ENCODE measurements at regions not wholly inside any gene's neighbourhood (a gene's known extent, or its start where the extent isn't known, plus 50 kb on each side); places are given as distances from the start of the nearest gene placed in this dataset.

DNA sequence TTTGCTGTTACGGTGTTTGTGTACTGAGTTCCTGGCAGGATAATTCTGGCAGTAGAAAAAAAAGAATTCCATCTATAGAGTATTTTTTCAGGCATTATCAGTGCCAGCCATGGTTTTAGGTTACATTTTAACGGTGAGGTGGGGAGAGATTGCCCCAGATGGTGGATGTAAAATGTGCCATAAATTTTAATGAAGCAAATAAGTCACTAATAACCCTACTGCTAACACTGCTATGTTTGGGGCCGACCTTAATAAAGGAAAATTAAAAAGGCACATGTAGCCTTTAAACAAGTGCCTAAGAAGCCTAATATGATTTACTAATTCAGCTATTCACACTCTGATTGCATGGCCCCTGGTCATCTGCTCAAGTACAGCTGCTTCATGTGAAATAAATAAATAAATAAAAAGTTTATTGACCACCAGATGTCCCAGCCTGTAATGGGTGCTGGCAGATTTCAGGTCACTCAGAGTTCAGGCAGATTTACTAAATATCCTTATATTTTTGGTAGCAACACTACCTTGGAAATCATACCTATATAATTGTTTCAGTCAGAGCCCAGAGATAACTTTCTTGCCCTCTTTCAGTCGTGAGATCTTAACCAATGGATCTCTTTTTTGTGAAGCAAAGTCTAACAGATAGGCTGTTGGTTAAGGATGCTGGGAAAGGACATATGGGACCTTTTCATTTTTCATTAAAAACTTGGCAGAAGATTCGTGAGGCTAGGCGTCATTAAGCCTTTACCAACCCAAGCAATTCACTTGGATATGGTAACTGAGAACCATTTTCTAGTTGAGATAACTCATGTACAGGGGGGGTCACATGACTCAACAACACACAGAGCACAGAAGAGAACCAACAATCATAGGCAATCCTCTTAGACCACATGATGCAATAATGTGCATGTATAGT, 495.0 kb upstream of the NRSN1 start:
- 63 to 72% methylated on average over 6 of the region's 6 CpGs for WGBS, 2 donors
- Histone ChIP-seq H3K27me3 (no peaks in the 10 kb centered on the region), H3K9me3 (no peaks in the 10 kb centered on the region), H3K4me3 (no peak overlapping the region), H3K27ac (no peak overlapping the region), H3K4me1 (no peaks in the 10 kb centered on the region), H3K36me3 (no peaks in the 10 kb centered on the region)
- no peak for DNase-seq
- TF ChIP-seq, protein P1, sequence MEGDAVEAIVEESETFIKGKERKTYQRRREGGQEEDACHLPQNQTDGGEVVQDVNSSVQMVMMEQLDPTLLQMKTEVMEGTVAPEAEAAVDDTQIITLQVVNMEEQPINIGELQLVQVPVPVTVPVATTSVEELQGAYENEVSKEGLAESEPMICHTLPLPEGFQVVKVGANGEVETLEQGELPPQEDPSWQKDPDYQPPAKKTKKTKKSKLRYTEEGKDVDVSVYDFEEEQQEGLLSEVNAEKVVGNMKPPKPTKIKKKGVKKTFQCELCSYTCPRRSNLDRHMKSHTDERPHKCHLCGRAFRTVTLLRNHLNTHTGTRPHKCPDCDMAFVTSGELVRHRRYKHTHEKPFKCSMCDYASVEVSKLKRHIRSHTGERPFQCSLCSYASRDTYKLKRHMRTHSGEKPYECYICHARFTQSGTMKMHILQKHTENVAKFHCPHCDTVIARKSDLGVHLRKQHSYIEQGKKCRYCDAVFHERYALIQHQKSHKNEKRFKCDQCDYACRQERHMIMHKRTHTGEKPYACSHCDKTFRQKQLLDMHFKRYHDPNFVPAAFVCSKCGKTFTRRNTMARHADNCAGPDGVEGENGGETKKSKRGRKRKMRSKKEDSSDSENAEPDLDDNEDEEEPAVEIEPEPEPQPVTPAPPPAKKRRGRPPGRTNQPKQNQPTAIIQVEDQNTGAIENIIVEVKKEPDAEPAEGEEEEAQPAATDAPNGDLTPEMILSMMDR (IDR thresholded peaks at IDR 0.05), result no peak
- TF ChIP-seq POLR2AphosphoS5 (IDR thresholded peaks at IDR 0.05) (no peak), EP300 (IDR thresholded peaks at IDR 0.05) (no peak), POLR2A (IDR thresholded peaks at IDR 0.05) (no peak)
- intact Hi-C loops (cut with DNase I), result no loop called here

DNA sequence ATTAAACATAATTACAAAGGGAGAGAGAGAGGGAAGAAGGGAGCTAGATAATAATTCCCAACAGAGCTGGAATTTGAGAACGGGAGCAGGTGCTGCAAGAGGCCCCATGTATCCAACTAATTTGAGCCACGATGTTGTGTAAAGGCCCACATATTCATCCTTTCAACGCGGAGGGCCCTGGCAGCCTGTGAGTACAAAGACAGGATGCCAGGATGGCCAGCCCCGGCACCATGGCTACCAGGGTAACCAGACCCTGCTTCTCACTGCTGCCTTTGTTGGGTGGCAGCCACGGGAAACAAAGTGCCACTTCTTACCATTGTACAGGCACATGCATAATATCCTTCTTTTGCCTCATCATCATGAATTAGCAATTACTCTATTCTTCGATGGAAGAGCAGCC, 492.0 kb upstream of the NRSN1 start:
- Histone ChIP-seq H3K27me3 (no peaks in the 10 kb centered on the region), H3K27ac (no peak overlapping the region), H3K4me1 (no peaks in the 10 kb centered on the region), H3K4me3 (no peak overlapping the region), H3K9me3 (no peaks in the 10 kb centered on the region), H3K36me3 (no peaks in the 10 kb centered on the region)
- no peak for DNase-seq
- WGBS, 2 donors, result 89 to 93% methylated on average over 7 of the region's 7 CpGs
- intact Hi-C loops (cut with DNase I), result no loop called here
- TF ChIP-seq, protein P1 (IDR thresholded peaks at IDR 0.05), result no peak
- TF ChIP-seq POLR2A (IDR thresholded peaks at IDR 0.05), result no peak
- TF ChIP-seq POLR2AphosphoS5 (IDR thresholded peaks at IDR 0.05), result no peak
- no peak for TF ChIP-seq EP300 (IDR thresholded peaks at IDR 0.05)

DNA sequence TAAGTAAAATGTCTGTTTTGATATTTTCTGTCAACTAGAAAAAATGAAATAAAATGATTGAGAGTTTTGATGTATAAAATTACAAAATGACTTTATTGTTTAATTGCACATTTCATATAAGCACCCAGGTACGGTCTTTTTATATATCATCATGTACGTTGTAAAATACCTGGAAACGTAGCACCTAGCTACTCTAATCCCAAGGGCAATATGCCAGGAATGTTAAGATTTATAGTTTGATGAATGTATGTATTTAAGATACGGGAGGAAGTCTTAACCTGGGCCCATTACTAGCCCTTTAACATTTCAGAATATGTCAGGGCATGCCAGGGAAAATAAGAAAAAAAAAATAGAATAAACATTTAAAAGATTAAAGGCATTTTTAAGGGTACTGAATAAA, 490.9 kb upstream of the NRSN1 start:
- WGBS, 2 donors, result 19 to 70% methylated on average over 4 of the region's 4 CpGs
- no peak for DNase-seq
- H3K36me3 ChIP-seq, result no peaks in the 10 kb centered on the region
- no peak overlapping the region for H3K27ac ChIP-seq
- H3K4me3 ChIP-seq, result no peak overlapping the region
- no peaks in the 10 kb centered on the region for H3K4me1 ChIP-seq
- H3K9me3 ChIP-seq, result no peaks in the 10 kb centered on the region
- TF ChIP-seq, protein P1 (IDR thresholded peaks at IDR 0.05), result no peak
- H3K27me3 ChIP-seq, result no peaks in the 10 kb centered on the region
- intact Hi-C loops (cut with DNase I), result no loop called here

DNA sequence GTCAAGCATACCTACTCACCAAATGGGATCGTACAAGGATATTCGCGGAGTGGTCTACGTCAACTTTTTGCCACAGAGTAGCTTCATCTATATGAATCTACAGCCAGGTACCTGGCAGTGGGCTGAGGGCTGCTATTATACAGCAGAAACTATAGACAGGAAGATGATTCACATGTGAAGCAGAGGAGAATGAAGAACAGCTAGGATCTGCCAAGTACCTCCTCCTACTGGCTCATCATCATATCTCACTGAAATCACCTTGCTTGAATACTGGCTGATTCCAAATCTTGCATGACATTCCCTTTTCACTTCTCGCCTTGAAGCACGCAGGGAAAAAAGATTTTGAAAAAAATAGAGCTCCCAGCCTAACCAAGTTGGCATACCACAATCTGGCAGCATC, 488.7 kb upstream of the NRSN1 start:
- H3K27ac ChIP-seq, result no peak overlapping the region
- no peak overlapping the region for H3K4me3 ChIP-seq
- intact Hi-C loops (cut with DNase I), result no loop called here
- H3K4me1 ChIP-seq, result no peaks in the 10 kb centered on the region
- no peaks in the 10 kb centered on the region for H3K36me3 ChIP-seq
- no peaks in the 10 kb centered on the region for H3K9me3 ChIP-seq
- TF ChIP-seq, protein P1 (IDR thresholded peaks at IDR 0.05), result no peak
- TF ChIP-seq EP300 (IDR thresholded peaks at IDR 0.05) (no peak), POLR2AphosphoS5 (IDR thresholded peaks at IDR 0.05) (no peak), POLR2A (IDR thresholded peaks at IDR 0.05) (no peak)
- WGBS, 2 donors, result 94 to 98% methylated on average over 6 of the region's 6 CpGs
- H3K27me3 ChIP-seq, result no peaks in the 10 kb centered on the region
- no peak for DNase-seq

DNA sequence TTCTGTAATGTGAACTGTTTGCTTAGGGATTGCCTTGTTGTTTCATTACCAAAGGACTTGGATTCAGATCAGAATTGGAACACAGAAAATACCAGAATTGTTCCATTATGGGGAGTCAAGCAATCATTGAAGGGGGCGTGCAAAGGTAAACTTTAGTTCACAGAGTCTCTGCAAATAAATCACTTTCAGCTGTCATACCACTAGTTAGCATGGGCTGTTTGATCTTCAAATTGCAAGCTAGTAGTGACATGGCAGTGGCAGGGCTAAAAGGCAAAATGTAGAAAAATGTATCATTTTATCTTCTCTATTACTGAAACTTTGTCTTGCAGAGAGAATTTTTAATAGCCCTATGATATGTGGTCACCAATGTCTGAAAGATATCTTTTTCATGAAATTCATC, 483.2 kb upstream of the NRSN1 start:
- H3K27me3 ChIP-seq, result no peaks in the 10 kb centered on the region
- no peaks in the 10 kb centered on the region for H3K4me1 ChIP-seq
- no peak overlapping the region for H3K27ac ChIP-seq
- DNase-seq, result no peak
- no peak overlapping the region for H3K4me3 ChIP-seq
- TF ChIP-seq, protein P1 (IDR thresholded peaks at IDR 0.05), result no peak
- no peak for TF ChIP-seq POLR2A (IDR thresholded peaks at IDR 0.05)
- no peak for TF ChIP-seq POLR2AphosphoS5 (IDR thresholded peaks at IDR 0.05)
- no peak for TF ChIP-seq EP300 (IDR thresholded peaks at IDR 0.05)
- no peaks in the 10 kb centered on the region for H3K9me3 ChIP-seq
- no peaks in the 10 kb centered on the region for H3K36me3 ChIP-seq
- intact Hi-C loops (cut with DNase I), result no loop called here
- WGBS, 2 donors, result 30 to 73% methylated on average over 1 of the region's 1 CpG

Data from sigmoid colon (tissue), 6 donors.